NB4 (cell line): ENCODE measurements at regions not wholly inside any gene's neighbourhood (a gene's known extent, or its start where the extent isn't known, plus 50 kb on each side); places are given as distances from the start of the nearest gene placed in this dataset.

ENCODE experiments used
- CTCF ChIP-seq: IDR thresholded peaks from one replicate; pipeline ENCODE4 v1.5.1; 2012; ENCODE audit warnings: low read depth, low read length
- MAX ChIP-seq: IDR thresholded peaks from 2 replicates; pipeline ENCODE4 v1.6.1; 2011; ENCODE audit warnings: low read depth, low read length
- MYC ChIP-seq: IDR thresholded peaks from 2 replicates; pipeline ENCODE4 v1.6.1; 2011; ENCODE audit warnings: low read depth, low read length
- POLR2A ChIP-seq: IDR thresholded peaks from 2 replicates; pipeline ENCODE4 v1.6.1; 2011; ENCODE audit warnings: mild to moderate bottlenecking; ENCODE audit not compliant: insufficient read length; ENCODE audit errors: extremely low read depth

DNA sequence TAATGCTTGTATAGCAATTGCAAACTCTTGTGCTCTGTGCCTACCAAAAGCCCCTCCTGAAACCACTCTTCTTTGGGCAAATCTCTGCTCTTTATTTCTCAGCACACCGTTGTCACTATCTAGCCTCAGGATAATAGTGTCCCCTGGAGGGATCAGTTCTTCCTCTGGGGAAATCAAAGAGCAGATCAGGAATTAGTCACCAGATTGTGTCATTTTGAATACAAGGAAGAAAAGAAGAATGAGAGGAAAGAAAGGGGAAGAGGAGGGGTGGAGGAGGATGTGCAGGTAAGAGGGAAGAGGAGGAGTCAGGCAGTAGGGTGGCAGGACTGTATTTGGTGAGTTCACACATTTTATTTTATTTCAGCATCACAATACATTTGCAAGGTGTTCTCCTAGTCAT, 256.4 kb downstream of the GRIN2B start:
- no peak for TF ChIP-seq CTCF
- no peak for TF ChIP-seq MAX
- TF ChIP-seq POLR2A, result no peak
- TF ChIP-seq MYC, result no peak
